ENCODE measurements at regions not wholly inside any gene's neighbourhood (a gene's known extent, or its start where the extent isn't known, plus 50 kb on each side); places are given as distances from the start of the nearest gene placed in this dataset.

DNA sequence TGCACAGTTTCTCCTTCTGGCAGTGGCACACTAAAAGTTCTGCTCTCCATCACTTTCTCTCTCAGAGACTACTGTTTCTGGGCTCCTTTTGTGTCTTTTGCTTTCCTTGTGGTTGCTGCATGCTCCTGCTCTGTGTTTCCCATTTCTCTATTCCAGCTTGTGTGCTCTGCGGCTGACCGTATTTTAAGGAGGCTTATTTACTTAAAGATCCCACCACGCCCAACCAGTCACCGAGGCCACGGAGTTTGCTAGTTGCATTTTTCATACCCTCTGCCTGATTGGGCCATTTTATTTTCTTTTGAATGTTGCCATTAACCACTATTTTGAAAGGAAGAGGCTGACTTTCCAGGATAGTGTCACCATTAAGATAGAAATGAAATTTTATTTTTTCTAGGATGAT is 626.4 kb upstream of the MMS22L start:
- ChIA-PET CTCF (ENCODE audit: partially characterized antibody) (interaction anchor here (0.8 kb wide), 1 partner anchor 55 kb away, joined by 5 read pairs; no protein-coding TSS in a partner anchor), POLR2A (ENCODE audit: partially characterized antibody) (interaction anchor here (0.6 kb wide), 1 partner anchor 15 kb away, joined by 3 read pairs; no protein-coding TSS in a partner anchor)
- H3K27me3 ChIP-seq (replicated peaks in 1 of 4; ENCODE audit: control insufficient read depth in 3 of 4, extremely low read depth in 1 of 4, insufficient read depth in 3 of 4, low read length in 3 of 4): no peaks in the 10 kb centered on the region
- H2AFZ ChIP-seq (ENCODE audit: low read length): 0 out of 2 replicates have a peak overlapping the region, but pooled peaks have one; percentile 51
- no peak overlapping the region for H2BK120ac ChIP-seq (replicated peaks; ENCODE audit: low read depth, low read length)
- H2BK12ac ChIP-seq (ENCODE audit: low read depth, low read length): no peak overlapping the region
- no peak overlapping the region for H3K18ac ChIP-seq (ENCODE audit: extremely low read depth, low read length)
- H4K8ac ChIP-seq (ENCODE audit: extremely low read depth, insufficient read depth, low read length): no peak overlapping the region
- H3K23me2 ChIP-seq (ENCODE audit: low read depth, low read length): no peaks in the 10 kb centered on the region
- no peaks in the 10 kb centered on the region for H4K20me1 ChIP-seq (replicated peaks in 1 of 2; ENCODE audit: control insufficient read depth in 1 of 2, insufficient read depth in 2 of 2, low read length in 2 of 2)
- no peaks in the 10 kb centered on the region for H3K79me2 ChIP-seq (ENCODE audit: control insufficient read depth in 1 of 2, insufficient read depth in 2 of 2, low read length in 2 of 2)
- H3K4me1 ChIP-seq (replicated peaks in 1 of 4; ENCODE audit: control insufficient read depth in 3 of 4, insufficient read depth in 4 of 4, low read length in 3 of 4): 0 out of 7 replicates have a peak, but pooled peaks cover 0 to 1% (median 0%) of the 10 kb centered on the region in 4 experiments
- WGBS, 2 experiments (ENCODE audit: extremely low coverage in 1 of 2, insufficient coverage in 1 of 2, insufficient read length in 1 of 2, insufficient replicate concordance in 2 of 2, low coverage in 1 of 2, low lambda C conversion rate in 2 of 2, missing lambda C conversion rate in 1 of 2): 90% methylated on average over 5 of the region's 5 CpGs; no CpG with 5 or more reads in 1 of the 2 experiments
- H2AK5ac ChIP-seq (ENCODE audit: low read depth, low read length): no peak overlapping the region
- no peak overlapping the region for H4K91ac ChIP-seq (replicated peaks; ENCODE audit: insufficient read length, low read length)
- H4K5ac ChIP-seq (ENCODE audit: insufficient read length, low read depth, low read length): no peak overlapping the region
- no peaks in the 10 kb centered on the region for H3K79me1 ChIP-seq (ENCODE audit: low read depth, low read length)
- H3K4me3 ChIP-seq (ENCODE audit: extremely low read depth in 1 of 4, insufficient read depth in 2 of 4, low read depth in 3 of 4, low read length in 4 of 4): no peak overlapping the region
- H3K36me3 ChIP-seq (ENCODE audit: control insufficient read depth in 2 of 4, insufficient read depth in 4 of 4, low read length in 3 of 4): no peaks in the 10 kb centered on the region
- no peak for FAIRE-seq
- H3K4me2 ChIP-seq (ENCODE audit: insufficient read depth in 1 of 2, low read depth in 2 of 2, low read length in 2 of 2): no peak overlapping the region
- H3K9me3 ChIP-seq (ENCODE audit: insufficient read depth in 2 of 2, low read depth in 1 of 2, low read length in 1 of 2): peaks cover 0 to 3% of the 10 kb centered on the region in 2 experiments; a peak in 1 of 4 replicates
- no peak overlapping the region for H3K27ac ChIP-seq (ENCODE audit: low read depth, low read length)
- no peak overlapping the region for H2BK15ac ChIP-seq (ENCODE audit: low read length)
- no peak overlapping the region for H2BK20ac ChIP-seq (ENCODE audit: low read length)
- no peak overlapping the region for H3K9ac ChIP-seq (replicated peaks in 1 of 4; ENCODE audit: extremely low read depth in 1 of 4, low read depth in 3 of 4, low read length in 3 of 4)
- H3K56ac ChIP-seq (replicated peaks; ENCODE audit: insufficient read length, low read depth, low read length): no peak overlapping the region
- no peak overlapping the region for H2BK5ac ChIP-seq (ENCODE audit: low read depth, low read length)
- no peak for DNase-seq (ENCODE audit: low read depth in 1 of 2, low spot score in 2 of 2)
- no peak overlapping the region for H3K4ac ChIP-seq (replicated peaks; ENCODE audit: insufficient read length, low read depth, low read length)
- H3K23ac ChIP-seq (ENCODE audit: insufficient read length): no peak overlapping the region
- H3K14ac ChIP-seq (ENCODE audit: insufficient read length): no peak overlapping the region
- TF ChIP-seq PHF8 (conservative IDR thresholded peaks at IDR 0.05; ENCODE audit: low read depth, low read length): no peak
- TF ChIP-seq ASH2L (IDR thresholded peaks at IDR 0.05; ENCODE audit: low read length): no peak
- TF ChIP-seq RAD21 (IDR thresholded peaks at IDR 0.05 in 1 of 2, conservative IDR thresholded peaks at IDR 0.05 in 1 of 2; ENCODE audit: low read depth in 2 of 2, low read length in 2 of 2): no peak
- TF ChIP-seq SIX5 (IDR thresholded peaks at IDR 0.05; ENCODE audit: low read depth, low read length): no peak
- TF ChIP-seq, protein P1, sequence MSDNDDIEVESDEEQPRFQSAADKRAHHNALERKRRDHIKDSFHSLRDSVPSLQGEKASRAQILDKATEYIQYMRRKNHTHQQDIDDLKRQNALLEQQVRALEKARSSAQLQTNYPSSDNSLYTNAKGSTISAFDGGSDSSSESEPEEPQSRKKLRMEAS (IDR thresholded peaks at IDR 0.05): no peak
- no peak for TF ChIP-seq CREB1 (IDR thresholded peaks at IDR 0.05)
- TF ChIP-seq ATF3 (IDR thresholded peaks at IDR 0.05; ENCODE audit: insufficient read depth, low read depth, low read length): no peak
- no peak for TF ChIP-seq RXRA (IDR thresholded peaks at IDR 0.05; ENCODE audit: insufficient read depth, low read depth, low read length)
- TF ChIP-seq CEBPB (IDR thresholded peaks at IDR 0.05; ENCODE audit: low read depth, low read length): no peak
- TF ChIP-seq CHD1 (IDR thresholded peaks at IDR 0.05; ENCODE audit: low read depth, low read length): no peak
- TF ChIP-seq TBP (IDR thresholded peaks at IDR 0.05; ENCODE audit: low read depth, low read length): no peak
- no peak for TF ChIP-seq SAP30 (IDR thresholded peaks at IDR 0.05; ENCODE audit: insufficient read depth, insufficient replicate concordance, low read length)
- no peak for TF ChIP-seq EZH2 (IDR thresholded peaks at IDR 0.05; ENCODE audit: low read depth, low read length, severe bottlenecking)
- no peak for TF ChIP-seq TAF7 (optimal IDR thresholded peaks at IDR 0.05; ENCODE audit: borderline replicate concordance, low read depth, low read length)
